B cell (primary cell): ENCODE measurements at regions not wholly inside any gene's neighbourhood (a gene's known extent, or its start where the extent isn't known, plus 50 kb on each side); places are given as distances from the start of the nearest gene placed in this dataset.

ENCODE experiments used
- ATAC-seq: fragments of 200-7000 bp; cut with Tn5 transposase; one replicate; pipeline ENCODE4 v1.10.0; 2021; ENCODE audit warnings: low read depth, mild to moderate bottlenecking, moderate number of reproducible peaks, moderate library complexity
- CTCF ChIA-PET: fragments of 350-600 bp; sonication (Branson Sonifier 250); formaldehyde crosslinking; loops from one replicate; lab custom pipeline; 2021; ENCODE audit warnings: antibody characterized with exemption, inconsistent platforms; lab: Charles Lee
- POLR2A ChIA-PET: fragments of 350-600 bp; sonication (Branson Sonifier 250); formaldehyde crosslinking; loops from one replicate; lab custom pipeline; 2021; ENCODE audit warnings: antibody characterized with exemption; lab: Charles Lee
- DNase-seq: peaks from one replicate; pipeline ENCODE4 v3.0.0; 2013
- H2AFZ ChIP-seq: 2 replicates; pipeline ENCODE4 v1.6.1; 2012; ENCODE audit warnings: mild to moderate bottlenecking, low read depth, low read length; ENCODE audit not compliant: insufficient read depth, poor library complexity, severe bottlenecking
- H3K27ac ChIP-seq, 2 donors: 1 replicate in 1 of 2; 2 replicates in 1 of 2; pipeline ENCODE4 v1.5.1; 2012 to 2013; ENCODE audit warnings: low read length in 2 of 2, mild to moderate bottlenecking in 2 of 2, moderate library complexity in 1 of 2
- H3K27me3 ChIP-seq, 4 experiments: fragments of 200-600 bp in 1 of 4; sonication (generic) in 1 of 4; replicated peaks in 1 of 4; 1 replicate in 2 of 4; 2 replicates in 2 of 4; pipeline versions ENCODE4 v1.6.1 to v1.7.0; 2013 to 2016; ENCODE audit warnings: low read length in 3 of 4, mild to moderate bottlenecking in 2 of 4, mixed read lengths in 1 of 4, moderate library complexity in 1 of 4; ENCODE audit not compliant: insufficient read depth in 4 of 4, control insufficient read depth in 3 of 4; ENCODE audit errors: control extremely low read depth in 1 of 4
- H3K36me3 ChIP-seq, 2 experiments: replicated peaks in 1 of 2; 1 replicate in 1 of 2; 2 replicates in 1 of 2; pipeline versions ENCODE4 v1.6.1 to v1.7.1; 2013; ENCODE audit warnings: low read length in 1 of 2; ENCODE audit not compliant: insufficient read depth in 2 of 2, control insufficient read depth in 1 of 2; ENCODE audit errors: control extremely low read depth in 1 of 2, extremely low read depth in 1 of 2
- H3K4me1 ChIP-seq, 2 donors: fragments of 200-600 bp in 1 of 2; sonication (generic) in 1 of 2; 1 replicate in 1 of 2; 2 replicates in 1 of 2; pipeline versions ENCODE4 v1.5.1 to v1.6.1; 2013 to 2017; ENCODE audit warnings: low read length in 2 of 2; ENCODE audit not compliant: control insufficient read depth in 2 of 2, insufficient read depth in 2 of 2
- H3K4me2 ChIP-seq: replicated peaks from 2 replicates; pipeline ENCODE3; 2012; ENCODE audit warnings: mild to moderate bottlenecking, low read depth, low read length; ENCODE audit not compliant: poor library complexity, severe bottlenecking
- H3K4me3 ChIP-seq, 5 experiments: fragments of 200-600 bp in 1 of 5; sonication (generic) in 1 of 5; 1 replicate in 3 of 5; 2 replicates in 2 of 5; pipeline versions ENCODE4 v1.5.1 to v1.7.0; 2011 to 2016; ENCODE audit warnings: low read length in 4 of 5, mild to moderate bottlenecking in 4 of 5, low read depth in 2 of 5, control low read depth in 1 of 5, moderate library complexity in 1 of 5; ENCODE audit not compliant: insufficient read depth in 1 of 5; ENCODE audit errors: control extremely low read depth in 1 of 5, extremely low read depth in 1 of 5
- H3K79me2 ChIP-seq: fragments of 200-600 bp; sonication (generic); one replicate; pipeline ENCODE4 v1.6.0; 2016; ENCODE audit warnings: low read length; ENCODE audit not compliant: control insufficient read depth, insufficient read depth
- H3K9ac ChIP-seq: fragments of 200-600 bp; sonication (generic); 2 replicates; pipeline ENCODE4 v1.6.1; 2017; ENCODE audit warnings: mild to moderate bottlenecking, low read length, moderate library complexity
- H3K9me3 ChIP-seq, 3 donors: one replicate each; pipeline versions ENCODE4 v1.6.1 to v1.7.1; 2013; ENCODE audit warnings: low read length in 2 of 3; ENCODE audit not compliant: control insufficient read depth in 2 of 3, insufficient read depth in 1 of 3; ENCODE audit errors: control extremely low read depth in 1 of 3
- H4K20me1 ChIP-seq: 2 replicates; pipeline ENCODE4 v1.6.0; 2012; ENCODE audit warnings: mild to moderate bottlenecking, low read length; ENCODE audit not compliant: insufficient read depth, control insufficient read depth, poor library complexity, severe bottlenecking
- H3K27ac Mint-ChIP-seq: one replicate; pipeline ENCODE4 v1.8.0; 2021; ENCODE audit warnings: mixed read lengths
- H3K27me3 Mint-ChIP-seq: one replicate; pipeline ENCODE4 v1.8.0; 2021; ENCODE audit warnings: mixed read lengths
- H3K4me1 Mint-ChIP-seq: one replicate; pipeline ENCODE4 v1.8.0; 2021; ENCODE audit warnings: mixed read lengths
- H3K4me3 Mint-ChIP-seq: one replicate; pipeline ENCODE4 v1.8.0; 2021; ENCODE audit warnings: mixed read lengths
- H3K9me3 Mint-ChIP-seq: one replicate; pipeline ENCODE4 v1.8.0; 2022; ENCODE audit warnings: mixed read lengths; ENCODE audit not compliant: insufficient read depth
- CTCF ChIP-seq: fragments of 200-600 bp; IDR thresholded peaks from one replicate; pipeline ENCODE4 v1.8.0; 2022; ENCODE audit warnings: antibody characterized with exemption, mild to moderate bottlenecking
- EZH2 ChIP-seq: IDR thresholded peaks from 2 replicates; pipeline ENCODE4 v1.6.1; 2012; ENCODE audit warnings: borderline replicate concordance, low read depth, mild to moderate bottlenecking, moderate library complexity, low read length; ENCODE audit not compliant: insufficient read depth, poor library complexity, severe bottlenecking
- WGBS: methylation state at CpG from one replicate; pipeline ENCODE4 v1.1.5; 2013; ENCODE audit warnings: missing lambda C conversion rate; ENCODE audit not compliant: insufficient coverage; 5-methylcytosine and 5-hydroxymethylcytosine counted together
- intact Hi-C: fragments of 100-400 bp; cut with micrococcal nuclease; formaldehyde crosslinking; loops from one replicate; pipeline ENCODE4 v1.10.0; 2022

GRCh38 chr9:28648723-28649122, 1075.4 kb upstream of the C9orf72 start:
- ChIA-PET CTCF (no interaction called here), POLR2A (no interaction called here)
- WGBS: no CpG with 5 or more reads among the region's 3 CpGs
- Histone ChIP-seq H3K36me3 (no peaks in the 10 kb centered on the region), H3K9ac (no peak overlapping the region), H3K27me3 (no peaks in the 10 kb centered on the region), H3K27ac (no peak overlapping the region), H2AFZ (no peak overlapping the region), H4K20me1 (no peaks in the 10 kb centered on the region), H3K4me3 (no peak overlapping the region), H3K79me2 (no peaks in the 10 kb centered on the region), H3K4me1 (no peaks in the 10 kb centered on the region), H3K9me3 (no peaks in the 10 kb centered on the region), H3K4me2 (no peak overlapping the region)
- H3K4me1 Mint-ChIP-seq: no peaks in the 10 kb centered on the region
- DNase-seq: no peak
- no peaks in the 10 kb centered on the region for H3K9me3 Mint-ChIP-seq
- H3K27me3 Mint-ChIP-seq: no peaks in the 10 kb centered on the region
- TF ChIP-seq CTCF (no peak), EZH2 (no peak)
- no peak overlapping the region for H3K27ac Mint-ChIP-seq
- ATAC-seq: no peak
- no peak overlapping the region for H3K4me3 Mint-ChIP-seq
- intact Hi-C loops: no loop called here

GRCh38 chr9:28650327-28650726, 1077.0 kb upstream of the C9orf72 start:
- H3K4me2 ChIP-seq: no peak overlapping the region
- Mint-ChIP-seq H3K27ac (no peak overlapping the region), H3K4me1 (no peaks in the 10 kb centered on the region), H3K4me3 (no peak overlapping the region), H3K9me3 (no peaks in the 10 kb centered on the region), H3K27me3 (no peaks in the 10 kb centered on the region)
- ATAC-seq (no peak), DNase-seq (no peak)
- WGBS: 0% methylated on average over 1 of the region's 4 CpGs
- no peaks in the 10 kb centered on the region for H3K79me2 ChIP-seq
- ChIA-PET CTCF (no interaction called here), POLR2A (no interaction called here)
- H4K20me1 ChIP-seq: no peaks in the 10 kb centered on the region
- H3K27me3 ChIP-seq: no peaks in the 10 kb centered on the region
- H3K27ac ChIP-seq: no peak overlapping the region
- no peaks in the 10 kb centered on the region for H3K36me3 ChIP-seq
- H3K9me3 ChIP-seq: no peaks in the 10 kb centered on the region
- H3K9ac ChIP-seq: no peak overlapping the region
- no peak overlapping the region for H2AFZ ChIP-seq
- intact Hi-C loops: no loop called here
- H3K4me1 ChIP-seq: no peaks in the 10 kb centered on the region
- H3K4me3 ChIP-seq: no peak overlapping the region
- TF ChIP-seq EZH2: no peak
- no peak for TF ChIP-seq CTCF
